H1 (cell line): ENCODE measurements at regions not wholly inside any gene's neighbourhood (a gene's known extent, or its start where the extent isn't known, plus 50 kb on each side); places are given as distances from the start of the nearest gene placed in this dataset.

Experiments used
- CEBPB ChIP-seq: IDR thresholded peaks from 2 replicates; pipeline ENCODE4 v1.6.1; 2012; ENCODE audit warnings: low read depth, low read length
- CHD1 ChIP-seq: IDR thresholded peaks from 2 replicates; pipeline ENCODE4 v1.6.1; 2012; ENCODE audit warnings: low read depth, low read length, improper control_type of control experiment
- CHD7 ChIP-seq: fragments of 300-600 bp; sonication (generic); IDR thresholded peaks from 2 replicates; pipeline ENCODE4 v1.7.1; 2012; ENCODE audit warnings: low read length, moderate library complexity, mild to moderate bottlenecking, inconsistent platforms; ENCODE audit not compliant: insufficient replicate concordance
- EGR1 ChIP-seq: IDR thresholded peaks from 2 replicates; pipeline ENCODE4 v1.6.1; 2011; ENCODE audit warnings: low read depth, low read length, borderline replicate concordance
- HDAC6 ChIP-seq: IDR thresholded peaks from one replicate; pipeline ENCODE4 v1.7.1; 2012; ENCODE audit warnings: low read depth, mild to moderate bottlenecking, inconsistent platforms, low read length, moderate library complexity
- JUN ChIP-seq: IDR thresholded peaks from 2 replicates; pipeline ENCODE4 v1.6.1; 2011; ENCODE audit warnings: low read depth, mild to moderate bottlenecking, improper control_type of control experiment, low read length
- RFX5 ChIP-seq: IDR thresholded peaks from 2 replicates; pipeline ENCODE4 v1.6.1; 2011; ENCODE audit warnings: low read depth, low read length, improper control_type of control experiment, borderline replicate concordance
- TF ChIP-seq, protein P1 (sequence below): IDR thresholded peaks from 2 replicates; pipeline ENCODE4 v1.6.1; 2012; ENCODE audit warnings: inconsistent platforms

DNA sequence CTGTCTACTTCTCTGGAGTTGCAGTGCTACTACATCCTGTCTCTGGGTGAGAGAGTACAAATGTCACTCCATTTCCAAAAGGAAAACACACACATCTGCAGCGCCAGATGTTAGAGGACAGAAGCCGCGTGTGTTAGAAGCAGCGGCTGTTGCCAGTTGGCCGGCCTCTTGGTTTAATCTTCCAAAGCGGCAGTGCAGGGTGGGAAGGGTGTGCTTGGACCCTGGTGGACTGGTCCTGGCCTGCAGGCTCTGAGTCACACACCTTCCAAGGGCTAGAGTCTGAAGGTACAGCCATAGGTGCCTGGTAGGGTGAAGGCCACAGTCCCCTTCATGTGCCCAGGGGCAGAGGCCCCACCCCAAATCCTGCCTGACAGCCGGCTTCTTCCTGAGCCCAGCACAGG is 99.8 kb downstream of the CTTN start (continued):
- no peak for TF ChIP-seq CHD7
- TF ChIP-seq, protein P1, sequence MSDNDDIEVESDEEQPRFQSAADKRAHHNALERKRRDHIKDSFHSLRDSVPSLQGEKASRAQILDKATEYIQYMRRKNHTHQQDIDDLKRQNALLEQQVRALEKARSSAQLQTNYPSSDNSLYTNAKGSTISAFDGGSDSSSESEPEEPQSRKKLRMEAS: no peak
- TF ChIP-seq RFX5: no peak
- no peak for TF ChIP-seq HDAC6
- TF ChIP-seq CEBPB: no peak
- no peak for TF ChIP-seq CHD1
- no peak for TF ChIP-seq JUN
- no peak for TF ChIP-seq EGR1
